Neural crest cell (in vitro differentiated cells): ENCODE measurements at regions not wholly inside any gene's neighbourhood (a gene's known extent, or its start where the extent isn't known, plus 50 kb on each side); places are given as distances from the start of the nearest gene placed in this dataset.
"Not testable (repeated sequence)": the region's sequence is repeated elsewhere in the genome, so short reads cannot be mapped to it uniquely, and the experiment has no call there.

Experiments used
- DNase-seq: peaks from one replicate; pipeline ENCODE4 v3.0.0; 2021; ENCODE audit warnings: low read depth, mixed read lengths, low spot score
- H3K27ac Mint-ChIP-seq: one replicate; pipeline ENCODE4 v1.8.0; 2021; ENCODE audit warnings: mild to moderate bottlenecking, mixed read lengths; ENCODE audit not compliant: unreplicated experiment
- H3K27me3 Mint-ChIP-seq: 2 replicates; pipeline ENCODE4 v1.8.0; 2021; ENCODE audit warnings: low read depth, mild to moderate bottlenecking, mixed read lengths
- H3K36me3 Mint-ChIP-seq: 2 replicates; pipeline ENCODE4 v1.8.0; 2021; ENCODE audit warnings: low read depth, mild to moderate bottlenecking, mixed read lengths
- H3K4me1 Mint-ChIP-seq: 2 replicates; pipeline ENCODE4 v1.8.0; 2021; ENCODE audit warnings: mixed read lengths
- H3K4me3 Mint-ChIP-seq: one replicate; pipeline ENCODE4 v1.8.0; 2021; ENCODE audit warnings: mild to moderate bottlenecking, mixed read lengths
- H3K9me3 Mint-ChIP-seq: 2 replicates; pipeline ENCODE4 v1.8.0; 2021; ENCODE audit warnings: mixed read lengths
- CTCF ChIP-seq: fragments of 200-600 bp; sonication (generic); conservative IDR thresholded peaks from 2 replicates; pipeline ENCODE4 v1.5.0; 2021; ENCODE audit warnings: antibody characterized with exemption, mild to moderate bottlenecking

GRCh38 chrX:96182366-96182765 is 502.3 kb upstream of the DIAPH2 start:
- Mint-ChIP-seq H3K9me3 (no peaks in the 10 kb centered on the region), H3K4me1 (no peaks in the 10 kb centered on the region), H3K36me3 (no peaks in the 10 kb centered on the region), H3K4me3 (no peak overlapping the region), H3K27me3 (no peaks in the 10 kb centered on the region), H3K27ac (no peak overlapping the region)
- DNase-seq, result peak; percentile 9
- TF ChIP-seq CTCF, result peak; percentile 60

GRCh38 chrX:96183391-96183790 is 501.3 kb upstream of the DIAPH2 start:
- H3K4me1 Mint-ChIP-seq, result no peaks in the 10 kb centered on the region
- no peaks in the 10 kb centered on the region for H3K36me3 Mint-ChIP-seq
- H3K27ac Mint-ChIP-seq, result no peak overlapping the region
- no peaks in the 10 kb centered on the region for H3K9me3 Mint-ChIP-seq
- TF ChIP-seq CTCF, result no peak
- no peak overlapping the region for H3K4me3 Mint-ChIP-seq
- H3K27me3 Mint-ChIP-seq, result no peaks in the 10 kb centered on the region
- DNase-seq, result no peak

GRCh38 chrX:96183843-96184242 is 500.8 kb upstream of the DIAPH2 start:
- H3K4me3 Mint-ChIP-seq, result no peak overlapping the region
- no peaks in the 10 kb centered on the region for H3K9me3 Mint-ChIP-seq
- no peaks in the 10 kb centered on the region for H3K4me1 Mint-ChIP-seq
- H3K27ac Mint-ChIP-seq, result no peak overlapping the region
- no peak for DNase-seq
- peak; percentile 54 for TF ChIP-seq CTCF
- no peaks in the 10 kb centered on the region for H3K36me3 Mint-ChIP-seq
- no peaks in the 10 kb centered on the region for H3K27me3 Mint-ChIP-seq

GRCh38 chrX:96204928-96205327 is 479.7 kb upstream of the DIAPH2 start:
- H3K27me3 Mint-ChIP-seq, result peaks cover 2% of the 10 kb centered on the region
- H3K36me3 Mint-ChIP-seq, result no peaks in the 10 kb centered on the region
- peaks cover 13% of the 10 kb centered on the region for H3K9me3 Mint-ChIP-seq
- H3K4me1 Mint-ChIP-seq, result no peaks in the 10 kb centered on the region
- no peak for DNase-seq
- no peak overlapping the region for H3K4me3 Mint-ChIP-seq
- H3K27ac Mint-ChIP-seq, result no peak overlapping the region
- TF ChIP-seq CTCF, result no peak

GRCh38 chrX:96211953-96212352 is 472.7 kb upstream of the DIAPH2 start:
- Mint-ChIP-seq H3K27me3 (no peaks in the 10 kb centered on the region), H3K27ac (no peak overlapping the region), H3K4me1 (no peaks in the 10 kb centered on the region), H3K9me3 (peaks cover 8% of the 10 kb centered on the region), H3K4me3 (no peak overlapping the region), H3K36me3 (peaks cover 5% of the 10 kb centered on the region)
- no peak for TF ChIP-seq CTCF
- DNase-seq, result no peak

- not testable (repeated sequence) for H3K36me3 Mint-ChIP-seq, H3K4me1 Mint-ChIP-seq, H3K4me3 Mint-ChIP-seq, DNase-seq, H3K27ac Mint-ChIP-seq, H3K27me3 Mint-ChIP-seq
- H3K9me3 Mint-ChIP-seq, result peaks cover 13% of the 10 kb centered on the region
Observed at GRCh38 chrX:96214681-96215080, 470.0 kb upstream of the DIAPH2 start.
